RPMI8226 (cell line): ENCODE measurements at regions not wholly inside any gene's neighbourhood (a gene's known extent, or its start where the extent isn't known, plus 50 kb on each side); places are given as distances from the start of the nearest gene placed in this dataset.

Experiments used
- DNase-seq: peaks from one replicate; pipeline ENCODE4 v3.0.0-alpha.2; 2015

DNA sequence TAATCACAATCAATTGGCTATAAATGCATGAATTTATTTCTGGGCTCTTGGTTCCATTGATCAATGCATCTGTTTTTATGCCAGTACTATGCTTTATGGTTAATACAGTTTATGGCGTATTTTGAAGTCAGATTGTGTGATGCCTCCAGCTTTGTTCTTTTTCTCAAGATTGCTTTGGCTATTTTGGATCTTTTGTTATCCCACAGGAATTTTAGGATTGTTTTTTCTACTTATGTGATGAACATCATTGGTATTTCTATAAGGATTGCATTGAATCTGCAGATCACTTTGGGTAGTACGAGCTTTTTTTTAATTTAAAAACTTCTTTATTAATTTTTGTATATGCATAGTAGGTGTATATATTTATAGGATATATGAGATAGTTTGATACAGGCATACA, 338.7 kb upstream of the IGFBP7 start:
- DNase-seq = no peak

DNA sequence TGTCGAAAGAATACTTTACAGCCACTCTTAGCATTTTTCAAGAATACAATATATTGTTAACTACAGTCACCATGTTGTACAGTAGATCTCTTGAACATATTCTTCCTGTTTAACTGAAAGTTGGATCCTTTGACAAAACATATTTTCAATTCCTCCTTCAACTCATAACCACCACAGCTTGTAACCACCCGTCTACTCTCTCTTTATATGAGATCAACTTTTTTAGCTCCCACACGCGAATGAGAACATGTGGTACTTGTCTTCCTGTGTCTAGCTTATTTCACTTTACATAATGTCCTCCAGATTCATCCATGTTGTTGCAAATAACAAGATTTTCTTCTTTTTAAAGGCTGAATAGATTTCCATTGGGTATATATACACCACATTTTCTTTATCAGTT, 338.3 kb upstream of the IGFBP7 start:
- no peak for DNase-seq

DNA sequence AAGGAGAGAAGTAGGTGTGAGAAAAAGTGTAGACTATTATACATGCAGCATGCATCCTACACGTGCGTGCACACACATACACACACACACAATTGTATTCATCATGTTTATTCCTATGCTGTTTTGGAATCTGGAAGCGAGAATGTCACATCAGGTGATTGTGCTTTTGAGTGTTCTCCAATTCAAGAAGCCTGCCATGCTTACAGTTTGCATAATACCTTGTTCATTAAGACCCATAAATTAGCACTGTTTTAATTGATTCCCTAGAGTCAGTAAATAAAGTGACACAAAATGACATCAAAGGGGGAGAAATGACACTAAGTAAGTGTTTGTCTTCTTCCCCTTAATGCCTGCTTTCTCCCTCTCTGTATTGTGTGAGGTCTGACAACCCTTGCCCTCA, 336.1 kb upstream of the IGFBP7 start:
- DNase-seq = no peak

DNA sequence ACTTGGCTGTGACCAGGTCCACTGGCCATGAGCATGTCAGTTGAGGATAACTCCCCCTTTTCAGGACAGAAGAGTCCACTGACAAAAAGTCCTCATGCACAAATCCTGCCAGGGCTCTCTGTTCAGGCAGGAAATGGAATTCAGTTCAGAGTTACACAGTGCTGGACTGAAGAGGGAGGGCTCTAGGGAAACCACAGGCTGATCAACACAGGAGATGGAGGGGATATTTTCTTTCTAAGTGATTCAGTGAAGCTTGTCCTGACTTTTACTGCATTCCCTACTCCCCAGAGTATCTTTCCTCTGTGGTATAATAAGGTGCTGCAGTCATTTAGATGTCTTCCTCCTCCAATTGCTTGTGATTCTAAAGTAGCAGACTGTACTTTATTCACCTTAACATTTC, 335.5 kb upstream of the IGFBP7 start:
- no peak for DNase-seq

DNA sequence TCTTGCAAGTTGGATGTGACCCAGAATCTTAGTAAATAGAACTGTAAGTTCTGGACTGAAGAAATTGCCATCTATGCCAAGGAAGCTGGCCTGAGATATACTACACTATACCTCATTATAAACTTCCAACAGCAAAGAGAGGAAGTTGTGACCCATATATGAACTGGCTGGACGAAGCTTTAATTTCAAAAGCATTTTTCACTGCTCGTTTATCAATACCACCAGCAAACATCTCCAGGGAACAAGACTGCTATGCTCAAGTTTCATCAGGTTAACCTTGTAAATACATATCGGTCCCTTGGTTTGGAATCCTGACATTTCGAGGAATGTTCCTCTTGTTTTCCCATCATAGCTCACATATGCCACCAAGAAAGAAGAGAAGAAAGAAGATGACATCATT, 334.5 kb upstream of the IGFBP7 start:
- no peak for DNase-seq

DNA sequence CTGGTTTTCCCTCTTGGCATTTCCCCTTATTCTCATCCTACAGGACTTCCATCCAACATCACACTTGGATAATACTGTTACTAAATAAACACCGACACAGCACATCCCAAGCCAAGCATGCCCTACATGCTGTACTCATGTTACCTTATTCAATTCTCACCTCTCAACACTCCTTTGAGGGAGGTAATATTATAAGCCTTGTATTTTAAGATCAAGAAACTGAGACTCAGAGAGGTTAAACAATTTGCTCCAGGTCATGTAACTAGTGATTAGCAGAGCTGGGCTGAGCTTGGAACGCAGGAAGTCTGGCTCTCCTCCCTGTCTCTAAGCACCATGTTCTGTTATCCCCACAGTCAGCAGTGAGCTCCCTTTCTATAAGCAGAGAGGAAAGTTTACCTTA, 333.6 kb upstream of the IGFBP7 start:
- DNase-seq = no peak

DNA sequence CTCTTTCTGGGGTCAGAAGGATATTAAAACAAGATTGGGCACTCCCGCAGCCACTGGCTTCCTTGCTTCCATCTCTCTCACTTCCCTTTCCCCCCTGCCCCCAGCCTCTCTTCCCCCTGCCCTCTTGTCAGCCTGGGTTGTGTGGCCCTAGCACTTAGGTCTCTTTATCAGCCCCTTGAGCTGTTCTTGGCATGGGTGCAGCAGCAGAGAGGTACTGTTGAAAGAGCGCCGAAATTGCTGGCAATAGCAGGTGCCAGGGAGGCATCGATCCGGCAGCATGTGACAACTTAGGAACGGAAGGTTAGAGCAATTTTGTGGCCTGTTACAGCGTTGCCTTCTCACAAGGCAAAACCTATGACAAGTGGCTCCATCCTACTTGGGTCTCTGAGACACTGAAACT, 333.1 kb upstream of the IGFBP7 start:
- DNase-seq = no peak

DNA sequence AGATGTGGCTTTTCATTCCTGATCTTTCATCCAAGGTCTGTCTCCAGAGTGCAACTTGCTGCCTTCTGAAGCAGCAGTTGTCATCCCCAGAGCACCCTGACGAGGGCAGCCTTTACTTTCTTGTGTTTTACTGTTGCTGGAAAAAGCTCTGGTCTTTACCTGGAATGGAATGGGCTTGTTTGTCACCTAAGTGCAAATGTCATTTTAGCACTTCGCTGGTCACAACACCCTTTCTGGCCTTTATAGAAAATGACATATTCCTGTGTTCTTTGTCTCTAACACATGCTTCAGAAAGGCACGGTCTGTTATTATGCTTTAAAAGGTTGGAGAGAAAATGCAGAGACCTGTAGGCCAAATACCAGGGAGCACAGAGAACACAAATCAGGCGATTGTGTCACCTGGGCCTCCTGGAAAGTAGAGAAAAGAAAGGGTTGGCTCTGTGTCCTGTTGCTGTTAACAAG, 332.7 kb upstream of the IGFBP7 start:
- DNase-seq = peak; percentile 15

DNA sequence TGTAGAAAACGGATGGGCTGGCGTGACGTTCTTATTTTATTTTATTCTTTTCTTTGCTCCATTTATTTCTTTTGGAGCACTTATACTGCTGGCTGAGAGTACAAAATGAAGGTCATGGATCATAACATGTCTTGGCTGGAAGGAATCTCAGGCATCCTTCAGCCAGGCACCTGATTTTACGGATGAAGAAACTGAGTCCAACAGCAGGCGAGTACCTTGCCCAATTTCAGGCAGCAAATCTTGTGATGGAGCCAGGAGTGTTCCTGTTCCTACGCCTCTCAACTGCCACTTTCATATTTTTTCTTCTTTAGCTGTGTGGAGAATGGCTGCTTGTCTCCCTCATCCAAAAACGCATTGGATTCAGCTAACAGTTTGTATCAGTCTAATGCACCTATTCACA, 332.1 kb upstream of the IGFBP7 start:
- no peak for DNase-seq

DNA sequence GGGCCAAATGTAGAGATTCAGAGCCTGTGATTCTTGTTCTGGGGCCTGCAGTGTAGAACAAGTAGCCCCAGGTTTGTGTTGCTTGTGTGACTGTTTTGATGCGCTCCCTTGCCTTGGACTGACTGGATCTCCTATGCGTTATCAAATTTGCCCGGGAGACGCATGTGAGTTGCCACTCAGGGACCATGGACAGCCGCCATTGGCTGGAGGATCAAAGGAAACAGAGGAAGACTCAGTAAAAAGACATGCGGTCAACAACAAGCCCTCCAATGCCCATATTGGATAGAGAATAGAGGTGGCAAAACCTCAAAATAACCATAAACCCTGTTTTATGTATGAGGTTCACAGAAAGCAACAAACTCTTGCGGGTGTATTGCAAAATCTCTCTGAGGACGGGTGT, 327.5 kb upstream of the IGFBP7 start:
- no peak for DNase-seq

DNA sequence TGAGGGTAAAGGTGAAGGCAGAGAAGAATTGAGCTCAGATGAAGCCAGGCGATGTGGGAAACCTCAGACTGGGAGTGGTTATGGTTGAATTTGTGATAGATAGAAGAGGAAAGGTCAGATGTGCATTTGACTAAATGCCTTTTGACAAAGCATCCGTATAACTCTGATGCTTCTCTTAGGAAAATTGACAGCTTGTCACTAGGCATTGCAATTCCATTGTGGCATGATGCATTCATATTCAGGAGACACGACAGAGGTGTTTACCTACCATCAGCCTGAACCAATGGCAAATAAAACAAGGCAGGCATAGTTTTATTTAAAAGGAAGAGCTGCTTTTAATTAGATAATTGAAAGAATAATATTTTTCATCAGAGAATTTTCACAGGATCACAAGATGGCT, 325.1 kb upstream of the IGFBP7 start:
- DNase-seq = no peak

DNA sequence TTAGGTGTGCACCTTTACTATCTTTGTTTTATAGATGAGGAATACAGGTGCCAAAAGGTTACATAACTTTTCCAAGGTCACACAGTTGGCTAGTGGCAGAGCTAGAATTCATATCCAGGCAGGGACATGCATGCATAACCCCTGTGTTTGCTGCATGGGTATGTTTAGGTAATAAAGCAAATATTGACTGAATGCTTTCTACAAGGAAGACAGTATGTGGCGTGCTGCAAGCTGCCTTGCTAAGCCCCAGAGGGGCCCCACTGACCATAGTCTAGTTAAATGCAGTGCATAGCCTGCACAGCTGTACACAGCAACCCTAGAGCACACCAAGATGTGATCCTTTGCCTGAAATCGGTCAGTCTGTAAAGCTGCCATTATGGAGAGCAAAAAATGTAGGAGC, 320.5 kb upstream of the IGFBP7 start:
- no peak for DNase-seq

DNA sequence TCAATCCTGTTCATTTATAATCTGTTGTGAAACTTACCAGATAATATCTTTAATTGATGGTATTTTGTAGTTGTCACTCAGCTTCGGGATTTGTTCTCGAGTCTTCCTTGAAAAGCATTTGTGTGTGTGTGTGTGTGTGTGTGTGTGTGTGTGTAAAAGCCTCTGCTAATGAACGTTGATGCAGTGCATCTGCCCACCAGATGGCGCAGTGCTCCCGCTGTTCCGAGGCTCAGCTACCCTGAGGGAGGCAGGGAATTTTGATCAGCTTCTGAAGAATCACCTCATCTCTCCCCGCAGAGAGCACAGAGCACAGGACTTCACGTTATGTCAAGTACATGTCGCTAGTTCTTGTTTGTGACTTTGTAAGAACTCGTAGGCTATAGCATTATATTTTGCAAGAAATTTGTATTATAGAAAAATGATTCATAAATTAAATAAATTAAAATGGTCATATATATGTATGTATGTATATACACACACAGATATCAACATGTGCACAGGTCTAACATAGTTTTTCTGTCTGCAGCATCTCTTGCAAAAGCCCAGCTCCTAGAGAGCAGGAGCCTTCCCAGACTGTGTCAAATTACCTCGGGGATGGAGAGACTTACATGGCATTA, 316.7 kb upstream of the IGFBP7 start:
- peak; percentile 50 for DNase-seq

DNA sequence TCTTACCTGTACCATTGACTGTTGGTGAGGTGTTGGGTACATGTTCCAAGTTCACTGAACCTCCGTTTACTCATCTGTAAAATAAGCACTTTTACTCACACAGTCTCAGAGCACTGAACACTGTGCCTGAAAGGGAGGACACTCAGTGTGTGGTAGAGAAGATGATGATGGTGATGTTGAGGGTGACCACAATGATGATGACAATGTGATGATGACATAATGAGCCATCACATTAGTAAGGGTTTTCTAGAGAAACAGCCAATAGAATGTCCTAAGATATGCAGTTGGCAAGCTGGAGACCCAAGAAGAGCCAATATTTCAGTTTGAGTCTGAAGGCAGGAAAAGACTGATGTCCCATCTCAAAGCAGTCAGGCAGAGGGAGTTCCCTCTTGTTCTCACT, 315.4 kb upstream of the IGFBP7 start:
- no peak for DNase-seq

DNA sequence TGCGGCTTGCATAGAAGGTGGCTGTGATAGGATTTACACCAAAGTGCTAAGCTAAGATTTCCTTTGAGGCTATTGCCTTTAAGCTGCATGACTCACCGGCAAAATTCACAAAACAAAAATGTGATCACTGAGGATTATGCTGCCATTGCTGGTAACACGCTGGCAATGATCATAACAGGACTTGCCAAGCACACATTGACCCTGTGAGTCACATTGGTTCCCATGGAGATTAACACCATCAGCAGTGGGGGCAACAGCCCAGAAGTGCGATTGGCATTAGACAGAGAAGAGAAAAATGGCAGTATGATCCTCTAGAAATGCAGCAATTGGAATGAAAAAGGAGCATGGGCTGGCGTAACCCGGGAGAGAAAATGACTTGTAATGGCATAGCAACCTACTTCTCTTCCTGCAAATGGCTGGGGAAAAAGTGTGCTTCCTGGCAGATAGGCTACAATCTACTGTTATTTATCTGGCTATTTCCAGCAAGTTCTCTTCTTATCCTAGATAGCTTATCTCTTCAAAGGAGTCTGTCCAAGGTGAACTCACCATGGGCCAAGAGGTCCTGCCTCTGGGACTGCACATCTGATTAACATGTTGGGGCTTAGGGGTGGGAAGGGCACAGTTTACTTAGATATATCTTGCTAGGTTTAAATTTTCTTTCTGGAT, 314.2 kb upstream of the IGFBP7 start:
- DNase-seq = no peak

DNA sequence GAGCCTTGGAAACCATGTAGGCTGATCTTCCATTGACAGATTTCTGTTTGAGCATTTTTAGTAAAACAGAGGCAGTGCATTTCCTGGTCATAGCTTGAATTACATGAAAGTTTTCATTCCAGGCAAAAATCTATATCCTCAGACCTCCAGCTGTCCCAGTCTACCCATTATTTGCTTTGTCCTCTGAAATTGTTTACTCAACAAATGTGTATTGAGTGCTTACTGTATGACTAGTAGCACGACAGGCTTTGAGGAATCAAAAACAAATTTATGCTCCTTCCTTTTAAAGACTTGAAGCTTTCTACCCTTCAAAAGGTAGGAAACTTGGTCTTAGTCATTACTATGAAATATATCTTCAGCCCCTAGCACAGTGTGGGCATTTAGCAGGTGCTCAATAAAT, 307.9 kb upstream of the IGFBP7 start:
- DNase-seq = no peak

DNA sequence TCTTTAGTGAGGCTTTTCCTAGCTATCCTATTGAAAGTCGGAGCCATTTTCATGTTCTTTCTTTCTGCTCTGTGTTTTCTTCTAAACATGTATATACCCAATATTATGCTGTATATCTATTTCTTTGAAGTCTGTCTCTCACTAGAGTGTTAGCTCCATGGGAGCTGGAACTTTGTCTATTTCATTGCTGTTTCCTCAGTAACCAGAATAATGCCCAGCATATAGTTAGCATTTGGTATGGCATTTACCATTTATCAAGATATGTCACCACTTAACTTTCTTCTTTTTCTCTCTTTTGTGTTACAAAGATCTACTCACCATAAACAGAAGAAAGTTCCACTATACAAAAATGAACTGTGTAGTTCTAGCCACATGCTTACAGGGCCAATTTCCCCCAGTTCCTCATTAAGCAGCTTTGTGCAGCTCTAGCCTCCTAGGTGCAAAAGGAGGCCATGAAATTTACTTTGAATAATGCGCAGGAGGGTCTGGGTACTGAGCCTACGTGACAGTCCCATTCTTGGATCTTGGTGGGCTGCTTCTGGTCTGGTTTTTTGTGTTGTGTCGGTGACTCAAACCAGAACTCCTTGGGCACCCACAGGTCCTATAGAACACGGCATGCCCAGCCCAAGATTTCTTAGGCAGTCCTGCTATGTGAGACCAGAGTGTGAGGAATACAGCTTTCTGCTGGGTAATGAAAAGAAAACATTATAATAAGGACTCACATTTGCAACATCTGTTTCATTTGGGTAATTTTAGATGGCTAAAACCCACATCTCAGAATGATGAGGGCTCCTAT, 302.3 kb upstream of the IGFBP7 start:
- DNase-seq = no peak

DNA sequence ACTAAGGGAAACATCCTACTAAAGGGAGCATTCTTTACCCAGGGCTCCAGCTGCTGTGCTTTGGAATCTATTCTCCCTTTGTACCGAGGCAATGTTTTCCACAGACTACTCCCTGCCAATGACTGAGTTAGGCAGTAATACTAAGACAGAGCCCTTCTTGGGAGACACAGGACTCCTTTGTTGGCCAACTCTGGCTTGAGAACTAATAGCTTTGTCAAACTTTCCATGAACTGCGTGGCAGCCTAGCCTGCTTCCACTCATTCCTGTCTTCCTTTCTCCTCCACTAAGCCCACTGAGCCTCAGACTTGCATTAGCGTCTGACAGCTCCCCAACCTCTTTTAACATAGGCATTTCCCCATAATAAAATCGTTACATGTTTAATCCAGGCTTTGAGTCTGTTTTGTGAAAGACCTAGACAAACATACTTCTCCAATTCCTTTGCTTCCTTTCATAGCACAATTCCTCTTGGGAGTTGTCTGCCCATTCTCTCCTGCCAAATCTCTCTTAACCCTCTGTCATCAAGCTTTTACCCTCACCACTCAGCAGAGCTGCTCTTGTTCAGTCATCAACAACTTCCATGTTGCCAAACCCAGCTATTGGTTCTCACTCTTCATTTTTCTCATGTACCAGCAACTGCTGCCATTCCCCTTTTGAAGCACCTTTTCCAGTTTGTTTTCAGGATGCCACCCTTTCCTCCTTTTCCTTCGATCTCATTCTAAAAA, 300.3 kb upstream of the IGFBP7 start:
- no peak for DNase-seq

DNA sequence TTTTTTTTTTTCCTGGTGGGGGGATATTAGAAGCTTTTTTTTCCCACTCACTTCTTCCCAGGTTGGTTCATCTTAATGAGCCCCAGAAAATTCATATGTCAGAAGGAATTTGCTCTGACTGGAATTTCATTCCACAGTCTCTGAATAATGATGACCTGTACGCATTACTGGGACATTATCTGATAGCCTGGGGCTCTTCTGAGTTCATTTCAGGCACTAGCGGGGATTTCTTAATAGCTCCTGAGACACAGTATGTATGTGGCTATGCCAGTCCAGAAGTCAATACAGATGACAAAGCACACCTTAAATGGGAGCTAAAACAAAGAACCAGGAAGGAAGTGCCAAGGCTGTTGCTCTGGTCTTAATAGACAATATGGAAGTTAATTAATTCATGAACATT, 295.2 kb upstream of the IGFBP7 start:
- DNase-seq = no peak

DNA sequence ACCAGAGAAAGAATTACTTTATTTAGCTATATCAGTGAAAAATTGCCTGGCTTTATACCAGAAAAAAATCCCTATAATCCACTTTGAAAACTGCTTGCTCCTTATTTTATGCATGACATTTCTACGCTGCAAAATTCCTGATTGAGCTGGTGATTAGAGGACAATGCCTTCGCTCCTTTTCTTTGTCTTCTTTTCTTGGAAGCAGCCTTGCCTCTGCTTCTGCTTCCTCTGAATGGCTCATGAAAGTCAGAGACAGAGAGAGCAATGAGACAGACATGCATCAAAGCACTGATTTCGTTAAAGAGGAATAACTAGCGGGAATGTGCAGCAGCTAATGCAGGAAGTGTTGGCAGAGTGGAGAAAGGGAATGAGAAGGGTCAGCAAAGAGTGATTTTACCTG, 294.3 kb upstream of the IGFBP7 start:
- DNase-seq = no peak

DNA sequence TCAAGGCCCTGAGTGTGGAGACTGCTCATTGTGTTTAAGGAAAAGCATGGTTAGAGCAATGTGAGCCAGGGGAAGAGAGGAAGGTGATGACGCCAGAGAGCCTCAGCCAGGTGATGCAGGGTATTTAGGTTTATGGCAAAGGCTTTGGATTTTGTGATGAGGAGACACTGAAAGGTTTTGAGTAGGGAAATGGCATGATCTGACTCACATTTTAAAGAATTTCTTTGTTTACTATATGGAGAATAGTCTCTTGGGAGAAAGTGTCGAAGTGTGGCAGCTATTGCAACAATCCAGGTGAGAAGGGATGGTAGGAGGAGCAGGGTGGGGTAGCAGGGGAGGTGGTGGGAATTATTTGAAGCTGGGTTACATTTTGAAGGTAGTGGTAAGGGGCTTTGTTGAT, 293.4 kb upstream of the IGFBP7 start:
- DNase-seq = no peak

DNA sequence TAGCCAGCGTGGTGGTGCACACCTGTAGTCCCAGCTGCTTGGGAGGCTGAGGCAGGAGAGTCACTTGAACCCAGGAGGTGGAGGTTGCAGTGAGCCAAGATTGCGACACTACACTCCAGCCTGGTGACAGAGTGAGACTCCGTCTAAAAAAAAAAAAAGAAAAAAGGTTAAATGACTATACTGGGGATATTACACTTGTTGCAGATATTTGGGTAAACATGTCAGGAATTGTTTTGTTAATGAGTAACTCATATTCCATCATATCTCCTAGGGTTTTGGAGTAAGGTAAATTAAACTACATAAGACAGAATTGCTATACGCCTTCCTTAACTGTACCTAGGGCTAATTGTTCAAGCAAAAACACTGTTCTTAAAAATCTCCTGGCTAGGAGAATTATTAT, 291.4 kb upstream of the IGFBP7 start:
- no peak for DNase-seq

DNA sequence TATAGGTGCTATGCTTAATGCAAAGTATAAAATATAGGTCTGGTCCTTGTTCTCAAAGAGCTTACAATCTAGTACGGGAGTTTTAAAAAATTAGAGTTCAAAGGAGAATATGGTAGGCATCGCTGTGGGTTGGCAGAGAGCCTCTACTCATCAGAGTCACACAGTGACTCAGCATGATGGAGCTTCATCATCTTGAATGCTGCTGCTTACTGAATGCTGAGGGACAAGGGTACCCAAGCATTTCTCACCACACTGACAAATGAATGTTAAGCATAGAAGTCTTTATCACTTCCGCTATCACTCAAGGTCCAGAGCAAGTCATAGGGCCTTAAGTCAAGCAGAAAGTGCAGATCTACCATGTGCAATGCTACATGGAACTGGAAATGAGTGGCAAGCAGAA, 268.6 kb upstream of the IGFBP7 start:
- DNase-seq = no peak
